Neural progenitor cell (in vitro differentiated cells): ENCODE measurements at regions not wholly inside any gene's neighbourhood (a gene's known extent, or its start where the extent isn't known, plus 50 kb on each side); places are given as distances from the start of the nearest gene placed in this dataset.

ENCODE experiments used
- EZH2phosphoT487 ChIP-seq: fragments of 200-600 bp; sonication (generic); IDR thresholded peaks from 2 replicates; pipeline ENCODE4 v1.6.1; 2017; ENCODE audit warnings: antibody characterized with exemption
- TF ChIP-seq, protein P1 (sequence below): fragments of 200-600 bp; sonication (generic); IDR thresholded peaks from 2 replicates; pipeline ENCODE4 v1.5.1; 2017; ENCODE audit warnings: antibody characterized with exemption, mild to moderate bottlenecking

DNA sequence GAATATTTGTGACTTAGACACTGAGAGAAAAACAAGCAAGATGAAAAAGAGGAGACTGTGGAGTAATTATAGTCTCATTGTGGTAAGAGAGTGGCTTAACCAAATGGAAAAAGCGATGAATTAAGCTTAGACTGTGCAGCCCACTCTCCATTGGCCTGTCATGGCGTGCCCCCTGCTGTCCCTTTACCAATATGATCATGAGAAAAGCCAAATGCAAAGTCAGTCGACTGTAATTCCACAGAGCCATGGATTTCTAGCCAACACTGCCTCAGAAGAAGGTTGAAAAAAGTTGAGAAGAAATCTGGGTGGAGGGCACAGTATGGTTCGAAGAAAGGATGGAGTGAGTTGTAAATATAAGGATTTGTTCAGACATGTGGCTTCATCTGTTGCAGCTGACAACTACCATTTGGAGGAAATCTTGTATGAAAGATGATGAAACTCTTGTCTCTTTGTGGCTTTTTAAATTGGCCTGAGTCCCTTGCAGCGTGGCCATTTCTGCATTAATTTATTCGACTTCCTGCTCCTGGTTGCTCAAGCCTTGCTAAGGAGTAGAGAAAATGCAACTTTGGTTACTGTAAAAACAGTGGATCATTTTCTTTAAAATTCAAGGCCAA is 251.4 kb downstream of the DOK5 start:
- TF ChIP-seq EZH2phosphoT487, result no peak
- TF ChIP-seq, protein P1, sequence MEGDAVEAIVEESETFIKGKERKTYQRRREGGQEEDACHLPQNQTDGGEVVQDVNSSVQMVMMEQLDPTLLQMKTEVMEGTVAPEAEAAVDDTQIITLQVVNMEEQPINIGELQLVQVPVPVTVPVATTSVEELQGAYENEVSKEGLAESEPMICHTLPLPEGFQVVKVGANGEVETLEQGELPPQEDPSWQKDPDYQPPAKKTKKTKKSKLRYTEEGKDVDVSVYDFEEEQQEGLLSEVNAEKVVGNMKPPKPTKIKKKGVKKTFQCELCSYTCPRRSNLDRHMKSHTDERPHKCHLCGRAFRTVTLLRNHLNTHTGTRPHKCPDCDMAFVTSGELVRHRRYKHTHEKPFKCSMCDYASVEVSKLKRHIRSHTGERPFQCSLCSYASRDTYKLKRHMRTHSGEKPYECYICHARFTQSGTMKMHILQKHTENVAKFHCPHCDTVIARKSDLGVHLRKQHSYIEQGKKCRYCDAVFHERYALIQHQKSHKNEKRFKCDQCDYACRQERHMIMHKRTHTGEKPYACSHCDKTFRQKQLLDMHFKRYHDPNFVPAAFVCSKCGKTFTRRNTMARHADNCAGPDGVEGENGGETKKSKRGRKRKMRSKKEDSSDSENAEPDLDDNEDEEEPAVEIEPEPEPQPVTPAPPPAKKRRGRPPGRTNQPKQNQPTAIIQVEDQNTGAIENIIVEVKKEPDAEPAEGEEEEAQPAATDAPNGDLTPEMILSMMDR, result no peak
